Activated naive CD4-positive, alpha-beta T cell treated with anti-CD3 and anti-CD28 coated beads for 36 hours (primary cell): ENCODE measurements at regions not wholly inside any gene's neighbourhood (a gene's known extent, or its start where the extent isn't known, plus 50 kb on each side); places are given as distances from the start of the nearest gene placed in this dataset.

ENCODE experiments used
- CTCF ChIA-PET: fragments of 350-600 bp; sonication (Branson Sonifier 250); formaldehyde crosslinking; loops from one replicate; lab custom pipeline; 2021; ENCODE audit warnings: antibody characterized with exemption; lab: Charles Lee
- DNase-seq: peaks from one replicate; pipeline ENCODE4 v3.0.0-alpha.2; 2020
- H3K27ac Mint-ChIP-seq: one replicate; pipeline ENCODE4 v1.8.0; 2021; ENCODE audit warnings: mild to moderate bottlenecking, mixed read lengths
- H3K27me3 Mint-ChIP-seq: one replicate; pipeline ENCODE4 v1.8.0; 2021; ENCODE audit warnings: low read depth, mixed read lengths
- H3K36me3 Mint-ChIP-seq: one replicate; pipeline ENCODE4 v1.8.0; 2021; ENCODE audit warnings: low read depth, mixed read lengths
- H3K4me1 Mint-ChIP-seq: one replicate; pipeline ENCODE4 v1.8.0; 2021; ENCODE audit warnings: low read depth, mixed read lengths
- H3K4me3 Mint-ChIP-seq: one replicate; pipeline ENCODE4 v1.8.0; 2021; ENCODE audit warnings: mild to moderate bottlenecking, moderate library complexity, mixed read lengths
- H3K9me3 Mint-ChIP-seq: one replicate; pipeline ENCODE4 v1.8.0; 2021; ENCODE audit warnings: mixed read lengths
- intact Hi-C: fragments of 100-400 bp; cut with micrococcal nuclease; formaldehyde crosslinking; loops from one replicate; pipeline ENCODE4 v1.15.1; 2023

DNA sequence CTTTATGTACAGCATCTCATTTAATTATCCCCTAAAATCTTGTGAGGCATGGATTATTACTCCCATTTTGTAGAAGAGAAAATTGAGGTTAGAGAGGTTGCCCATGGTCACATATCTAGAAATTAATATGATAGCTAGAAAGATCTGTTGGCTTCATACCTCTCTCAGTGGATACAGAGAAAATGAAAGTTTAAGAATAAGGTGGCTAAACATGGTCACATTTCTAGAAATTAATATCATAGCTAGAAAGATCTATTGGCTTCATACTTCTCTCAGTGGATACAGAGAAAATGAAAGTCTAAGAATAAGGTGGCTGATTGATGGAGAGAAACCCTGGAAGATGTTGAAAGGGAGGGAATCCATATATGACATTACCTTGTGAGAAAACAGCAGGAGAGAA lies 260.7 kb upstream of the MAN1A1 start:
- no peaks in the 10 kb centered on the region for H3K27me3 Mint-ChIP-seq
- H3K27ac Mint-ChIP-seq: no peak overlapping the region
- H3K9me3 Mint-ChIP-seq: no peaks in the 10 kb centered on the region
- intact Hi-C loops: no loop called here
- H3K36me3 Mint-ChIP-seq: no peaks in the 10 kb centered on the region
- CTCF ChIA-PET: no interaction called here
- H3K4me1 Mint-ChIP-seq: peaks cover 2% of the 10 kb centered on the region
- no peak for DNase-seq
- no peak overlapping the region for H3K4me3 Mint-ChIP-seq

DNA sequence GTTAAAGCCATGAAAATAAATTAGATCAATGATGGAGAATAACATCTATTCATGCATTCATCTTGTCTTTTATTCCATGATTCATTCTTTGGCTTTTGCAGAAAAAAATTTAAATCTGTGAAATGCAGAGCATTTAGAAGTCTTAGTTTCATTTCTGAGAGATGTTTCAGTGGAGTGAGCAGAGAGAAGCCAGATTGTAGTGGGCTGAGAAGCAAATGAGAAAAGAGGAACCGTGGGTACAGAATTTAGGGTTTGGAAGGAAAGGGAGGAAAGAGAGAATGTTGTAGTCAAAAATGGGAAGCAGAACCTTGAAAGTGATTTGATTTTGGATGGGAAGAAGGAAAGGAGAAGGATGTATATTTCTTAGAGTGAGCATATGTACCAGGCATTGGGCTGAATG lies 260.3 kb upstream of the MAN1A1 start:
- Mint-ChIP-seq H3K36me3 (no peaks in the 10 kb centered on the region), H3K9me3 (no peaks in the 10 kb centered on the region), H3K4me1 (peaks cover 2% of the 10 kb centered on the region), H3K4me3 (no peak overlapping the region), H3K27me3 (no peaks in the 10 kb centered on the region), H3K27ac (no peak overlapping the region)
- CTCF ChIA-PET: no interaction called here
- intact Hi-C loops: no loop called here
- DNase-seq: no peak

DNA sequence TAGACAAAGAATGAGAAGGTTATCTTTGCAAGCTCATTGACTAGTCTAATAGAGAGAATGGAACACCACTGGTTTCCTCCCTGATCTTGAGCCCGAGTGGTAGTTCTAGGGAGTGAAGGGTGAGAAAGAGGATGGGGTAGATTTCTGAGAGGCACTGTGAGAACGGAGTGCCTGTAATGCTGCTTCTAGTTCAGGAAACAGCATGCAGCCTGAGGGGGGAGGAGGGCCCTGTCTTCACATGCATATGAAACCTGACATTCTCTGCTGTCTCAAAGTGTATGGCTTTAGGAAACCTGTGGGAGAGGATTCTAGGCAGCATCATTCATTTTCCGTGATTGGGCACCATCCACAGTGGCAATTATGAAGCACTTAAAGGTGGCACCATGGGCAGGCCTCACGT lies 259.4 kb upstream of the MAN1A1 start:
- no peaks in the 10 kb centered on the region for H3K36me3 Mint-ChIP-seq
- CTCF ChIA-PET: no interaction called here
- peaks cover 2% of the 10 kb centered on the region for H3K4me1 Mint-ChIP-seq
- no peak overlapping the region for H3K27ac Mint-ChIP-seq
- no peak for DNase-seq
- H3K27me3 Mint-ChIP-seq: no peaks in the 10 kb centered on the region
- no peak overlapping the region for H3K4me3 Mint-ChIP-seq
- H3K9me3 Mint-ChIP-seq: no peaks in the 10 kb centered on the region
- intact Hi-C loops: no loop called here

DNA sequence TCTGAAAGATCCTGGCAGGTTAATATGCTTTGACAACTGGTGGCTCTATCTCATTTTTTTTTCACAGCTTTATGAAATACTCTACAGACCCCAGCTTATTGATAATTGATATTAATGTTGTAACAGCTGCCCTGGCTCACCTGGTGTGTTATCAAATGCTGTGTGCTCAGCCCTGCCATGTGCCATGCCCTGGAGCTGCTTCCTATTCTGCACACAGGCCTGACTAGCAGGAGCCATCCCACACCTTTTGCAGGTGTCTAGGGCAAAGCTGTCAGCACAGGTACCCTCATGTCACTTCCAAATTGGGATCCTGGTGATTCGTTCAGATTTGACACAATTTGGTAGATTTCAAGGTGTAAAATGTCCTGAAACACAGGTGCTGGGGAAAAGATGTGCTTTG lies 254.6 kb upstream of the MAN1A1 start:
- intact Hi-C loops: no loop called here
- no peak for DNase-seq
- CTCF ChIA-PET: interaction anchor here (0.6 kb wide), 1 partner anchor 50 kb away, joined by 3 read pairs; no protein-coding TSS in a partner anchor

DNA sequence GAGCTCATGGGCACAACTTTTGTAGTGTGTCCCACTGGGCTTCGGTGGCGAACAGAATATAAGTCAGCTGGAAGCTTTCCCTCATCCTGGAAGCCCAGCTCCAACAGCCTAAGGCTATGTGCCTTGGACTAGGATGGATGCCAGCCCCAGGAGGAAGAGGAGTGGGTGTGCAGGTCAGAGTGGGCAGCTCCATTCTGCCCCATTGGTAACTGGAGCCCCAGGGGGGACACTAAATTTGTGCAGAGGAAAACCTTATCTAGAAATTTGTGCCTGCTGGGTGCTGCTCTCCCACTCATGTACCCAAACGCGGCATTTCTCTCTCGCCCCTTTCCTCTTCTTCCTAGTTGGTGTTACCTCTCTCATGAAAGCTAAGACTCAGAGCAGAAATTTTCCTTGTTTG lies 253.9 kb upstream of the MAN1A1 start:
- CTCF ChIA-PET: no interaction called here
- Mint-ChIP-seq H3K4me1 (no peaks in the 10 kb centered on the region), H3K27ac (no peak overlapping the region)

More for the DNA sequence above, 254.6 kb upstream of the MAN1A1 start:
- H3K27ac Mint-ChIP-seq: no peak overlapping the region
- H3K9me3 Mint-ChIP-seq: no peaks in the 10 kb centered on the region
- no peaks in the 10 kb centered on the region for H3K4me1 Mint-ChIP-seq
- H3K36me3 Mint-ChIP-seq: no peaks in the 10 kb centered on the region
- H3K4me3 Mint-ChIP-seq: no peak overlapping the region
- no peaks in the 10 kb centered on the region for H3K27me3 Mint-ChIP-seq

DNA sequence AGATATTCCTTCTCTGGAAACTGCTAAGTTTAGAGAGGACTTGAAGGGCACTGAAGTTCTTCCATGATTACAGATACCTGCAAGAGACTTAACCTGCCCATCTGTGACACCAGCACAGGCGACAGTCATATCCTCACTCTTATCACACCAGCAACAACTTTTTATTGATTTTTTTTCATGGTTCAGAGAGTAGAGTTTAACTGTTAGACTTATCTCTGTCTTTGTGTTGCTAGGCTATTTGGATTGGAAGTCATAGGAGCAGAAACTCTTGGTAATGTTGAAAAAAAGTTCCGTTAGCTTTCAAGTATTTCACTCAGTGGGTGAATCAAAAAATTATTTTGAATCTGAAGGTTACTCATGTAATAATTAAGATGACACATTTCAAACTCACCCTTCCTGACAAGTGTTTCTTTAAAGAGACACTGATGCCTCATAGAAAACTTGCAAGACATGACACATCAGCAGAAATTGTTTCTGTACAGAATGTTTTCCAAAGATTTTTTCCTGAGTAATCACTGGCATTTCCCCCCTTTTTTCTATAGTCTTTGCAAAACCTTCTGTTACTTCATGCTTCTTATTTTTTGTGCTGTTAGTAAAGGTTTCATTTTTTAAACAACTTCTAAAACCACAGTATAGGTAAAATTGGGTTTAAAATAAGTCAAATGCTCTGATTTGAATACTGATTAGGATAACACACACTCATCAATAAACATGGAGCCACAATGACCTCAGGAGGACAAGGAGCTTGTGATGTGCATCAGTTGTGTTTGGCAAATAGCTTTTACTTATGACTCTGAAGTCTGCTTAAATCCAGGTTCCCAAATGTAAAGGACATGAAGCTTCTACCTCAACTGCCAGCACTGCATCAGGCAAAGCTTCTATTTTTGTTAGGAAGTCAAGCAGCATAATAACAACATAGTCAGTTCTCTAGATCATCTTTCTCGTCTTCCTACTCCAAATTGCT lies 252.9 kb upstream of the MAN1A1 start:
- Mint-ChIP-seq H3K27me3 (peaks cover 2% of the 10 kb centered on the region), H3K36me3 (no peaks in the 10 kb centered on the region), H3K4me3 (no peak overlapping the region), H3K27ac (no peak overlapping the region), H3K9me3 (no peaks in the 10 kb centered on the region), H3K4me1 (no peaks in the 10 kb centered on the region)
- DNase-seq: no peak
- CTCF ChIA-PET: interaction anchor here (0.9 kb wide), 1 partner anchor 269 kb away, joined by 3 read pairs; no protein-coding TSS in a partner anchor
- intact Hi-C loops: no loop called here

More for the DNA sequence above, 253.9 kb upstream of the MAN1A1 start:
- Mint-ChIP-seq H3K27me3 (no peaks in the 10 kb centered on the region), H3K36me3 (no peaks in the 10 kb centered on the region), H3K4me3 (no peak overlapping the region), H3K9me3 (no peaks in the 10 kb centered on the region)
- intact Hi-C loops: no loop called here
- no peak for DNase-seq

DNA sequence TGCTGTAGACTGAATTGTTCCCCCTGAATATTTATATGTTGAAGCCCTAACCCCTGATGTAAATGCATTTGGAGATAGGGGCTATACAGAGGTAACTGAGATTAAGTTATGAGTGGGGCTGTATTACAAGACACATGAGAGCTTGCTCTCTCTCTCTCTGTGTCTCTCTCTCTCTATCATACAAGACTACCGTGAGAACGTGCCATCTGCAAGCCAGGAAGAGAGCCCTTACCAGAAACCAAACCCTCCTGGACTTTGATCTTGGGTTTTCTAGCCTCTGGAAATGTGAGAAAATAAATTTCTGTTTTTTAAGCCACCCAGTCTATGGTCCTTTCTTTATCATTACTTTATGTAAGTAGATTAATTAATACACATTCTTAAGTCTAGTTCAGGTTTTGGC lies 249.3 kb upstream of the MAN1A1 start:
- H3K27me3 Mint-ChIP-seq: peaks cover 2% of the 10 kb centered on the region
- no peaks in the 10 kb centered on the region for H3K9me3 Mint-ChIP-seq
- intact Hi-C loops: no loop called here
- H3K36me3 Mint-ChIP-seq: no peaks in the 10 kb centered on the region
- no peak for DNase-seq
- CTCF ChIA-PET: no interaction called here
- no peaks in the 10 kb centered on the region for H3K4me1 Mint-ChIP-seq
- no peak overlapping the region for H3K4me3 Mint-ChIP-seq
- no peak overlapping the region for H3K27ac Mint-ChIP-seq

DNA sequence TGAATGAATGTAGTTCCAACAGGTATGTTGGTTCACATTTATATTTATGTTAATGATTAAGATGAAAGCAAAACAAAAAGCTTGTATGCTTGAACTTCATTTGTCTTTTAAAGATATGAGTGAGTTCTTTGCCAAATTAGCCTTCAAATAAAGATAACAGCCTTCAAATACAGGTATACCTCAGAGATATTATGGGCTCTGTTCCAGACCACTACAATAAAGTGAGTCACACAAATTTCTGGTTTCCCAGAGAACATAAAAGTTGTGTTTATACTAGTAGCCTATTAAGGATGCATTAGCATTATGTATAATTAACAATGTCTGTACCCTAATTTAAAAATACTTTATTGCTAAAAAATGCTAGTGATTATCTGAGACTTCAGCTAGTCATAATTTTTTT lies 245.3 kb upstream of the MAN1A1 start:
- no peak overlapping the region for H3K27ac Mint-ChIP-seq
- no peaks in the 10 kb centered on the region for H3K4me1 Mint-ChIP-seq
- CTCF ChIA-PET: no interaction called here
- no peak for DNase-seq
- H3K27me3 Mint-ChIP-seq: peaks cover 2% of the 10 kb centered on the region
- intact Hi-C loops: no loop called here
- no peak overlapping the region for H3K4me3 Mint-ChIP-seq
- no peaks in the 10 kb centered on the region for H3K9me3 Mint-ChIP-seq
- H3K36me3 Mint-ChIP-seq: no peaks in the 10 kb centered on the region

DNA sequence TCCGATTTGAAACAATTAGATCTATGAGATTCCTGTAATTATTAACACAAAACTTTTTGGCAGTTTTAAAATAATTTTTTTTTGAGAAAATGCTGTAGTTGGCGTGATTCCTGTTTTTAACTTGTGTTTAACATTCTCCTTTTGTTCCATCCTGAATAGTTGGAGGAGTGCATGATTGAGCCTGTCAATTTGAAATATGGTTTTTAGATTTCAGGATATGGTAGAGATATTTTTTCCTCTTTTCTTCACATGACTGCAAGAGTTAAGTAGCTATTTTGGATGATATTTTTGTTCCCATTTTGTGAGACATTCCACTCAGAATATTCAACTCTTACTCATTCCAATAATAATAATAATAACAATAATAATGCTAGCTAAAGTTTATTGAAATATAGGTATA lies 241.7 kb upstream of the MAN1A1 start:
- Mint-ChIP-seq H3K9me3 (no peaks in the 10 kb centered on the region), H3K36me3 (no peaks in the 10 kb centered on the region), H3K27ac (no peak overlapping the region), H3K4me3 (no peak overlapping the region), H3K27me3 (peaks cover 6% of the 10 kb centered on the region), H3K4me1 (no peaks in the 10 kb centered on the region)
- intact Hi-C loops: no loop called here
- CTCF ChIA-PET: no interaction called here
- DNase-seq: no peak

DNA sequence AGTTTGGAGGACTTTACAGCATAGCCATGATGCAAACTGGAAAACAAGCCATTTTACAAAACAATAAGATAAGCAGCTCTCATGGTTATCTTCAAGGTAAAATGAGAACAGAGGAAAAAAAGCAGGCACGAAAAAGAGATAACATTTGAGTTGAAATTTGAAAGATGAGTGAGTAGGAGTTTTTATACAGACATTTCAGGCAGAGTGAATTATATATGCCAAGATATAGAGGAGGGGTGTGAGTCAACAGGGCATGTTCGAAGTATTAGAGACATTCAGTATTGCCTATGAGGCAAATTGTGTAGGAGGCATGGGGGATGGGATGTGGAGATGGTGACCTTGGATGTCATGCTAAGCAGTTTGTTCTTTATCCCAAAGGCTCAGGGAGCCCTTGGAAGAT lies 240.5 kb upstream of the MAN1A1 start:
- intact Hi-C loops: no loop called here
- H3K27ac Mint-ChIP-seq: no peak overlapping the region
- H3K36me3 Mint-ChIP-seq: no peaks in the 10 kb centered on the region
- DNase-seq: no peak
- no peaks in the 10 kb centered on the region for H3K9me3 Mint-ChIP-seq
- CTCF ChIA-PET: no interaction called here
- H3K27me3 Mint-ChIP-seq: peaks cover 6% of the 10 kb centered on the region
- no peak overlapping the region for H3K4me3 Mint-ChIP-seq
- no peaks in the 10 kb centered on the region for H3K4me1 Mint-ChIP-seq

DNA sequence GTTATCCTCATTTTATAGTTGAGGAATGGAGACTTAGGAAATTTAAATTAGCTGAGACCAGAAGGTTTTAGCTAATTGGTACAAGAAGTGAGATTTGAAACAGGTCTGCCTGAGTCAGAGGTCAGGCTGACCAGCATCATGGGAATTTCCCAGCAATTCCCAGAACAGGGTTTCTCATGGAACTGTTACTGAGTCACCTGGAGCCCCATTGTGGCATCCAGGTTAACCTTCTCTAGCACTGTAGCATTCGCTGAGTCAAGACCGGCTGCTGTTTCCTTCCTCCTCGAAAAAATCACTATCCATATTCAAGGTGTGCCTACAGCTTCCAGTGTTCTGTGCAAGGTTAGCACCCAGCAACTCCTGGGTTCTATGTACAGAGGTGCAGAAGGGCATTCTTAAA lies 238.0 kb upstream of the MAN1A1 start:
- no peaks in the 10 kb centered on the region for H3K36me3 Mint-ChIP-seq
- H3K4me3 Mint-ChIP-seq: no peak overlapping the region
- H3K9me3 Mint-ChIP-seq: no peaks in the 10 kb centered on the region
- H3K27me3 Mint-ChIP-seq: peaks cover 6% of the 10 kb centered on the region
- no peaks in the 10 kb centered on the region for H3K4me1 Mint-ChIP-seq
- intact Hi-C loops: no loop called here
- CTCF ChIA-PET: no interaction called here
- H3K27ac Mint-ChIP-seq: no peak overlapping the region
- DNase-seq: no peak

DNA sequence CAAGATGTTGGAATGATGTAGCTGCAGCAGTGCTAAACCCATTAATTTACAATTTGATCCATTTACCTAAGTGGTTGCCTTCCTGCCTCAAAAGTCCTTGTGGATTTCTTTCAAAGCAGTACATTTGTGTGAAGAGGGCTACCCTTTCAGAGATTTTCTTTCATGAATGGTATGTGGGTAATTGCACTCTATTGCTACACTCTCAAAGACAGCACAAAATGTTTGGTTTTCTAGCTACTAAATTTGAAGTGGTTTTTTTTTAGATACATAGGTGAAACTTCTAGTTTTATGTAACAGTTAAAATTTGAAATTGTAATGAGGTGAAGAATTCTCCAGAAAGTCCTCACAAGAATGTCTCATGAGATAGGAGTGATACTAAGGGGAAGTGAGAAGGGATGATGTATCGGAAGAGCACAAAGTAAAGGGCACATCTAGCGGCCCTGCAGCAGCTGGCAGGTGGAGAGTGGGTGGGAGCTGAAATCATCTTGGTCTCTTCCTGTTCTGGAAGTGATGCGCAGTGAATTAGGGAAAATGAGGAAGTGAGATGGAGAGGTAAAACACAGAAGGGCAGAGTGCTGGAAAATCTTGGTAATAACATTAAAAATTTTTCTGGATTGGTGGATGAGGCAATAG lies 236.8 kb upstream of the MAN1A1 start:
- no peak for DNase-seq
- intact Hi-C loops: no loop called here
- Mint-ChIP-seq H3K27me3 (peaks cover 6% of the 10 kb centered on the region), H3K9me3 (no peaks in the 10 kb centered on the region), H3K4me1 (no peaks in the 10 kb centered on the region), H3K36me3 (no peaks in the 10 kb centered on the region), H3K4me3 (no peak overlapping the region), H3K27ac (no peak overlapping the region)
- CTCF ChIA-PET: no interaction called here

DNA sequence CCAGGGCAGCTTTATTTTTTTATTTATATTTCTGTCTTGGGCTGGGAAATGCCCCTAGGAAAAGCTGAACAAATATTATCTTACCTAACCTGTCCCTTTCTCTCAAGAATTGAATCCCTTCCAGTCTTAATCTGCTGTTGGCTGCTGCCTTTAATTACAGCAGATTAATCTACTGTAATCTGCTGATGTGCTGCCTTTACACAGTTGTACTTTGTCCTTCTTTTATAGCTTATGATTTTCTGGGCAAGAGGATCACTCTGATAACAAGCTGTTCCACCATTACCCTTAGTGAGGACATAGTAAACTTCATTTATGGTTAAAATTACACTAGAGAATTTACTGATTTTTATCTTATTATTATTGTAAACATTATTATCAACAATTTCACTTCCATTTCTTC lies 234.5 kb upstream of the MAN1A1 start:
- intact Hi-C loops: no loop called here
- H3K36me3 Mint-ChIP-seq: no peaks in the 10 kb centered on the region
- H3K4me1 Mint-ChIP-seq: no peaks in the 10 kb centered on the region
- H3K27ac Mint-ChIP-seq: no peak overlapping the region
- peaks cover 6% of the 10 kb centered on the region for H3K27me3 Mint-ChIP-seq
- CTCF ChIA-PET: interaction anchor here (0.7 kb wide), 1 partner anchor 60 kb away, joined by 3 read pairs; no protein-coding TSS in a partner anchor
- H3K4me3 Mint-ChIP-seq: no peak overlapping the region
- no peak for DNase-seq
- no peaks in the 10 kb centered on the region for H3K9me3 Mint-ChIP-seq
